ENCODE measurements at regions not wholly inside any gene's neighbourhood (a gene's known extent, or its start where the extent isn't known, plus 50 kb on each side); places are given as distances from the start of the nearest gene placed in this dataset.

DNA sequence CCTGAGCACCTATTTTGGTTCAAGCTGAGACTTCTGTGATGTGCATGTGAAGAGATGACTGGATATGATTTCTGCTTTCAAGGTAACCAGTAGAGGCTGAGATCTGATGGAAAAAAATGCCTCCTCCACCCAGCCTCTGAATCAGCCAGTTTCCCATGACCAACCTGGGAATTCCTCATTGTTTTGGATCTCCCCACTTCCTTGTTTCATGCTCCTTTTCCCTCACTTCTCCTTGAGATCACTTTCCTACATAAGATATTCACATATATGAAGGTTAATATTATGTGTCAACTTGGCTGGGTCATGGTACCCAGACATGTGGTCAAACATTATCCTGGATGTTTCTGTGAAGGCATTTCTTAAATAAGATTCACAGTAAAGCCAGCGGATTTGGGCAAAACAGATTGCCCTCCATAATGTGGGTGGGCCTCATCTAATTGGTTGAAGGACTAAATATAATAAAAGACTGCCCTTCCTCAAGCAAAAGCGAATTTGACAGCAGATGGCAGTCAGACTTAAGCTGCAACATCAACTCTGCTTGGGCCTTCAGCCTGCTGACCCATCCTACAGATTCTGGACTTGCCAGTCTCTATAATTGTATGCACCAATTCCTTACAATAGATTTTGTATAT lies 379.4 kb downstream of the TNS1 start:
- no peak for DNase-seq (ENCODE audit: low spot score)

DNA sequence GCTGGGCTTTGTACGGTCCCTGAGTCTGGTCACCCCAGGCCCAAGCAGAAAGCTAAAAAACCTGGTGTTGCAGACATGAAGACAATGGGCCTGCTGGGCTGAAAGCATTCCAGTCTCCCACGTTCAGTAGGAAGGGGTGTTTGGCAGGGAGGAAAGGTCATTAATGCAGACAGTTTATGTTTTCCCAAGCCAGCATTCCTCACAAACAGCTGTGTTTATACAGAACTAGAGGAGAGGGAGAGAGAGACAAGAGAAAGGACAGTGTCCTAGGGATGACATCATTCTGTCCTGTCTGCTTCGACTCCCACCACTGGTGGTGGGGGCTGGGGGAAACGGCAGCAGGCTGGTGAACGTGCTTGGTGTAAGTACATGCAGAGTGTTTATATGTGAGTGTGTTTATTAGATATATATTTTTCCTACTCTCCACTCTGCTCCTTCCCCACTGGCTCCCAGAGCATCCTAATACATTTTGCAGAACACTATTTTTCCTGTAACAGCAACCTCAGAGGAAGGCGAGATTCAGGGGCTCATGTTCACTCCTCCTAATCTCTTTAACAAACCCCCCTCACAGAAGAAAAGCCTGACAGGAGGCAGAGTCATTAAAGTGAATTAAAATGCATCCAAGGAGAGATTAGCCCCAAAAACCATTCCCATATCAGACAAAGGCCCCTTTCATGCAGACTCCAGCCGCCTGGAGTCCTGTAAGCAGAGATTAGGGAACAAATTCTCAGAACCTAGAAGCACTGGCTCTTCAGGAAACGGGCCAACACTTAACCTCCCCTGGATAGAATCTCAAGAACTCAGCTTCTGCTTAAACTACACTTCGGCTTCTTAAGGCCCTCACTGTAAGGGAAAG lies 380.4 kb downstream of the TNS1 start:
- peak; percentile 51 for DNase-seq (ENCODE audit: low spot score)

DNA sequence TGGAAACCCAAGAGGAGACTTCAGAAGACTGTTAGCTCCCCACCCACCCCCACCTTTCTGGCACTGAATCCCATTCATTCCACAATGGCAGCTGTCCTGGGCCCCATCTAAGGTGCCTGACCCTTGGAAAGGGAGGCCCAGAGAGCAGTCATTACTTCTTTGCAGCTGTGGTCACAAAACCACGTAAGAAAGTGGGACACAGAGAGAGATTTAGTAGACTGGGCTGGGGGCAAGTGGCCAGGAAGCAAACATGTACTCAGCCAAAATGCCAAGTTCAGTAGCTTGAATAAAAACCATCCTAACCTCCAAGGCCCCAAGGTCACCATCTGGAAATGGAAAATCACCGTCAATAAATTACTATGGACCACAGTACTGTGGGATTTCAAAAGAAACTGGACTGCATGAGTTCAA lies 381.4 kb downstream of the TNS1 start:
- DNase-seq (ENCODE audit: low spot score) = no peak

DNA sequence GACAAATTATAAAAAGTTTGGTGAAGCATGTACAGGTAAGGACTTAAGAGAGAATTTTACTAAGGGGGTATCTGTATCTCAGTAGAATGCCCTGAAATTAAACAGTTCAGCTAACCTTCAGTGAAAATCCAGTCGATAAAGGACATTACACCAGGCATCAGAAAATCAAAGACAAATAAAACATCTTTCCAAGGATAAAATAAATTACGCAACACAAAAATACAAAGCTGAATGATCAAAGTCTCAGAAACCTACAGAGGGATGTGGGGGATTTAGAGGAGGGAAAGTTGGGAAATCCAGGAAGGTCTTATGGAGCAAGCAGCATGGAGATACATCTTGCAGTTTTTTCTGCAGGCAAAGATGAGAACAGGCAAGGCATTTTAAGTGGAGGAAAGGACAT lies 384.1 kb downstream of the TNS1 start:
- no peak for DNase-seq (ENCODE audit: low spot score)

GRCh38 chr2:217617616-217618022 lies 385.2 kb downstream of the TNS1 start:
- no peak for DNase-seq (ENCODE audit: low spot score)

GRCh38 chr2:217616936-217617335 lies 385.9 kb downstream of the TNS1 start:
- peak; percentile 35 for DNase-seq (ENCODE audit: low spot score)

DNA sequence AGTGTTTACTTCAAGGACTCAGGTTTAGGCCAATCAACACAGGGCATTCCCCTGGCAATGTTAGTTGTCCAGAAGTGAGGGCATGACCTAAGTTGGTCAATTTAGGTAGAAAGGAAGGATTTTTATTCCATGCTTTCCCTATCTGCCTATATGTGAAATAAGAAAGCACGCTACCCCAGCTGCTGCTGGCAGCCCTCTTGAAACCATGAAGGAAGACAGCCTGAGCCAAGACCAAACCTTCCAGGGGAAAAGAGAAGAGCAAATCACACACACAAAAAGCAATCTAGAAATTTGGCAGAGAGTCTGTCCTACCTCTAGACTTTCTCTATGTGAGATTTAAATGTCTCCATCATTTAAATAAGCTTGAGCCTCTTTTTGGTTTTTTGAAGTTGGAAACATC lies 387.6 kb downstream of the TNS1 start:
- no peak for DNase-seq (ENCODE audit: low spot score)

DNA sequence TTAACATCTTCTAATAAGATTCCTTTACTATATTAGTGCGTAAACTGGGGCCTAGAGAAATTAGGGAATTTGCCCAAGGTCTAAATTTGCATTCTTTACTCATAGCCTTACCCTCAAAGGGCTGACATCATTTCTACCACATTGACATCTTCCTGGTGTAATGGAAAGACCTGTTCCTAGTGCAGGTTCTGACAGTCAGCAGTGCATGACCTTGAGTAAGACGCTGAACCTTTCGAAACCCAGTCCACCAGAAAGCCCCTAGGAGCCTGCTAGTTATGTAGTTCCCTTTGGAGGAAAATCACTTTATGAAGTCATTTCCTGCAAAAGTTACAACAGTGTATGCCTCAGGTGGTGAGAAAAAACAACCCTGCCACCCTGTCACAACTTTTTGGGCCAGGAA lies 388.3 kb downstream of the TNS1 start:
- DNase-seq (ENCODE audit: low spot score) = no peak

- DNase-seq (ENCODE audit: low spot score) = no peak
Observed at GRCh38 chr2:217614096-217614495, 388.7 kb downstream of the TNS1 start.

DNA sequence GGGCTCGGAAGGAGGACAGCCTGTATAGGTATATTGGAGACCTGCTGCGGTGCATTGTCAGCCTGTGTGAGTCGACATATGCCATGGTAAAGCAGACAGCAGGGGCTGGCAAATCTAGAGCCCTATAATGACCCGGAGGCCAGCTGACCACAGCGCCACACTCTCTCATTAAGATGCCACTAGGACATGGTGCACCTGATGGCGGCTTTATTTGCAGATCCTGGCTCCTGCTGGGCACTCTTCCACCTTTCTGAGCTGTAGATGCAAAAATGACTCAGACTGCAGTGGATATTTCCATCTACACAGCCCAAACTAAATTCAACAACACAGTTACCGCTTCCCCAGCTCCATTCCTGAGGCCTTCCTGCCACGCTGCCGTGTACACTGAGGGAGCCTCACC lies 389.9 kb downstream of the TNS1 start:
- DNase-seq (ENCODE audit: low spot score) = no peak

DNA sequence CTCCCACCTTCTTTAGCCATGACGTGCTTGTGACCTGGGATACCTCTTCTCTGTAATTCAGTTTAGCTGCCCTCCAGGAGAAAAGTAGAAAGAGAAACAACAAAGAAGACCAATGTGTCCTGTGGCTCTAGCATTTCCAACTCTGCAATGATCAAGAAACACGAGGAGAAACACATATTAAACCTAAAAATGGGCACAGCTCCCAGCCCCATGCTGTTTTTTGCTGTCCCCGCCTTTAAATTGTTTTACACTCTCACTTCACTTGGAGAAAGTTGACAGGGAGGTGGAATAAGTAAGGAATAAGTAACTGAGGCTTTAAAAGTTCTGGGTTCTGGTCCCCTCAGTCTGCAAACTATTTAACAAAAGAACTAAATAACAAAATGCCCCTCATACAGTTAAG lies 390.6 kb downstream of the TNS1 start:
- DNase-seq (ENCODE audit: low spot score) = no peak

- no peak for DNase-seq (ENCODE audit: low spot score)
Observed at GRCh38 chr2:217611626-217612127, 391.1 kb downstream of the TNS1 start.

GRCh38 chr2:217611056-217611455 lies 391.7 kb downstream of the TNS1 start:
- no peak for DNase-seq (ENCODE audit: low spot score)

DNA sequence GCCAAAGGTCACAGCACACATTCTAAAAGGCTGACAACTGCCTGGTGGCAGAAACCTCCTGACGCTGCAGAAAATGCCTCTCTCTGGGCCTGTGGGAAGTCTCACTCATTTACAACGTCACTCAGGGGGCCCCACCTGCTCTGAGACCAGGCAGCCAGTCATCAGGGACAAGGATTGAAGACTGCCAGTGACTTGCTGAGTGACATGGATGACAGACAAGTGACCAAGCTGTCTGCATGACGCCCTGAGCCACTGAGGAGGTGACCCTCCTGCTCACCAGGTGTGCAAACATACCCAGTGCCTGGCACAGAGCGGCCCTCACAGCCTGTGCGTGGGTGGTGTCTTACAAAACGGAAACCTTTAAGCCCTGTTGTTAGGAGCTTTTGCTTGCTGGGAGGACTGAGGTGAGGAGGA lies 392.4 kb downstream of the TNS1 start:
- DNase-seq (ENCODE audit: low spot score) = no peak

DNA sequence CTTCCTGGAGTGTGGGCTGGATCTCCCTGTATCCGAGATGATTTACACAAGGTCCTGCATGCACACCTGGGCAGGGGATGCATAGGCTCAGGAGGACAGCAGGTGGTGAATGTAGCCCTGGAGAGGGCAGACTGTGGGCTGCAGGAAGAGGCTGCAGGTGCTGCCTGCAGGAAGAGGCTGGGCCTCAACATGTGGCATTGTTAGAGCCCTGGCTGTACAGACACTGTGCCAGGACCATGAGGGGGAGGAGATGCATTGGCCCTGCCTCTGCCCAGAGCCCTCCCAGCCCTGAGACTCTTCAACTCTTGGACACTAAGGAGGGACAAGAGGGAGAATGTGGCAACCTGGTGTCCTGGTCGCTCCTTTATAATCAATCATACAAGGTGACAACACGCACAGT lies 392.8 kb downstream of the TNS1 start:
- no peak for DNase-seq (ENCODE audit: low spot score)

GRCh38 chr2:217606296-217606695 lies 396.5 kb downstream of the TNS1 start:
- DNase-seq (ENCODE audit: low spot score) = no peak

GRCh38 chr2:217604527-217605194 lies 398.1 kb downstream of the TNS1 start:
- DNase-seq (ENCODE audit: low spot score) = no peak

DNA sequence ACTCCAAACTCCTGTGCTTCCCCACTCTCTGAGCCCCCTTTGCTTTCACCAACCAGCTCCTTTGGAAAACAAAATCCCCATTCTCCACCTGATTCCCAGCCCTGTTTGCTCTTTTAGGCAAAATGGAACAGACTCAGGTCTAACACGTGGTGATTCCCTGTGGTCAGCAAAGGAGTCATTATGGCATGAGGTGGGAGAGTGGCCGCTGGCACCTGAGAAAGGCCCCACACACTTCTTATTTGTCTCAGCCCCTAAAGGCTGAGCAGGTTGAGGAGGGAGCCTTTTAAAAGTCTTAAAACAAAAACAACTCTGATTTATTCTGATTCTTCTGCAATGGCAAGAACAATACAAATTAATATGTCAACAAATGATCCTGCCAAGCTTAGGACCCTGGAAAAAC lies 401.2 kb downstream of the TNS1 start:
- DNase-seq (ENCODE audit: low spot score) = no peak

GRCh38 chr2:217599906-217600305 lies 402.9 kb downstream of the TNS1 start:
- no peak for DNase-seq (ENCODE audit: low spot score)

DNA sequence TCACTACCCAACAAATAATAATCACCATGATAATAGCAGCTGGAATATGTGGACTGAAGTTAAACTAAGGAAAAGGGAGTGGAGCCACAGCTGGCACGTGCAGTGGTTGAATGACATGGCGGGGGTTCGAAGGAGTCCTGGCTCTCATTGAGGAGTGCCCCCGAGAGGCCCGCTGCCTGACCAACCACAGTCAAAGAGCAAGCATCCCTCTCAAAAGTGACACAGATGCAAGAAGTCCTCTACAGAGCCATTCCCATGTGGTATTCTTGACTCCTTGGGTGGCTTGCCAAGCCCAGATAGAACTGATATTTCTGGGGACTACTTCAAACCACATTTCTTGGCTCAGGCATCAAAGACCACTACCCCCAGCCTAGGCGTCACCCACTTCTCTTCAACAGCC lies 405.1 kb downstream of the TNS1 start:
- DNase-seq (ENCODE audit: low spot score) = no peak

DNA sequence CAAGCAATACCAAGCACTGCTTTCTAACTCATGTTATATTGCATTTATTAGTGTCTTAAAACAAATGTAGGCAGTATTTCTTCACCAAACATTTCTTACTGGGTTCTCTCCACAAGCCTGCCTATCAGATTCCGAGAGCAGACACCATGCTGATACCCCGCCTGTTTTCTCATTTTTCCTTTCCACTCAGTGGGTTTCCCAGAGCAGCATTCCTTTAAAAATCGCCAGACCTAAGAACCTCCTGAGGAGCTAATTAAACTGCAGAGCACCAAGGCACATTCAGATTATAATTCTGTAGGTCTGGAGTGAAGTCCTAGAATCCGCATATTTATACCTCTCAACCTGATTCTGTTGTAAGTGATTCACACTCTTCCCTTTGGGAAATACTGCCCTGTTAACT lies 405.6 kb downstream of the TNS1 start:
- DNase-seq (ENCODE audit: low spot score) = no peak

DNA sequence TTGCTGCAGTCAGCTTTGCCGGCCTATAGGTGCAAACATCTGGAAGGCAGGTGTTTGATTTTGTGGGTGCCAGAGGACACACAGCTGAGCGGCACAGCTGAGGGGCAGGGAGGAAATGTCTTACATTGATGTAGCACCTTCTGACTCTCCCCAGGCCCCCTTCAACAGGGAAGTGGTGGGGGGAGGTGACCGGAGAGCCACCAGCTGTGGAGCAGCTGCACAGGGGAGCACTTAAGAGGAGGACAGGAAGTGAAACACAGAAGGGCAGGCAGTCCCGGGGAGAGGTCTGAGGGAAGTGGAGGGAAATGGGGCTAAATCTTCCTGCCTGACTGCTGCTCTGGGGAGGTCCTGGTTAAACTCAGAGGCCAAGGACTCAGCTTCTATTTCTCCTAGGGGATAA lies 409.1 kb downstream of the TNS1 start:
- no peak for DNase-seq (ENCODE audit: low spot score)

- DNase-seq (ENCODE audit: low spot score) = no peak
Observed at GRCh38 chr2:217588266-217588665, 414.5 kb downstream of the TNS1 start.

Measured in AG08396 (cell line).